HEK293 (cell line): ENCODE measurements at regions not wholly inside any gene's neighbourhood (a gene's known extent, or its start where the extent isn't known, plus 50 kb on each side); places are given as distances from the start of the nearest gene placed in this dataset.

Source experiments
- CTCF ChIA-PET: fragments of 350-600 bp; formaldehyde crosslinking; extraction: SDS; loops from one replicate; lab custom pipeline; 2021; ENCODE audit warnings: antibody characterized with exemption; lab: Yijun Ruan, JAX
- POLR2A ChIA-PET: fragments of 300-600 bp; formaldehyde crosslinking; extraction: SDS; loops from one replicate; lab custom pipeline; 2020; ENCODE audit warnings: antibody characterized with exemption, inconsistent platforms; lab: Yijun Ruan, JAX
- H3K27ac ChIP-seq: fragments of 200-500 bp; sonication (Bioruptor generic); 2 replicates; pipeline ENCODE4 v1.5.1; 2014; ENCODE audit warnings: low read depth, low read length, control low read depth, inconsistent platforms; ENCODE audit errors: extremely low read depth
- H3K36me3 ChIP-seq, 2 experiments: fragments of 200-500 bp in 1 of 2; sonication (Bioruptor generic) in 1 of 2; 1 replicate in 1 of 2; 2 replicates in 1 of 2; pipeline ENCODE4 v1.5.1; 2014 to 2017; ENCODE audit warnings: inconsistent platforms in 2 of 2, low read length in 2 of 2; ENCODE audit not compliant: control insufficient read depth in 2 of 2, insufficient read depth in 1 of 2
- H3K4me1 ChIP-seq: fragments of 200-500 bp; sonication (Bioruptor generic); 2 replicates; pipeline ENCODE4 v1.5.1; 2014; ENCODE audit warnings: mild to moderate bottlenecking, low read length, inconsistent platforms; ENCODE audit not compliant: control insufficient read depth, insufficient read depth
- H3K4me3 ChIP-seq: 2 replicates; pipeline ENCODE4 v1.5.1; 2011; ENCODE audit warnings: low read depth, mild to moderate bottlenecking, control low read depth, low read length, moderate library complexity
- H3K9me3 ChIP-seq: fragments of 200-500 bp; sonication (Bioruptor generic); 2 replicates; pipeline ENCODE4 v1.5.1; 2014; ENCODE audit warnings: low read depth, low read length, inconsistent platforms; ENCODE audit not compliant: control insufficient read depth, insufficient read depth
- HIC1 ChIP-seq: fragments of 450-650 bp; formaldehyde crosslinking; IDR thresholded peaks from 2 replicates; pipeline ENCODE4 v1.5.1; 2016; ENCODE audit warnings: missing biosample characterization, missing genetic modification characterization
- KLF9 ChIP-seq: fragments of 450-650 bp; formaldehyde crosslinking; IDR thresholded peaks from 2 replicates; pipeline ENCODE4 v1.5.1; 2016; ENCODE audit warnings: missing biosample characterization, missing genetic modification characterization, low read depth
- PRDM6 ChIP-seq: fragments of 450-650 bp; formaldehyde crosslinking; IDR thresholded peaks from 2 replicates; pipeline ENCODE4 v1.5.1; 2017; ENCODE audit warnings: missing biosample characterization, missing genetic modification characterization
- SETDB1 ChIP-seq: IDR thresholded peaks from one replicate; pipeline ENCODE4 v1.6.1; 2017; ENCODE audit warnings: mild to moderate bottlenecking, low read length, moderate library complexity, mixed read lengths; ENCODE audit not compliant: insufficient read length
- ZBTB11 ChIP-seq: fragments of 450-650 bp; formaldehyde crosslinking; conservative IDR thresholded peaks from 2 replicates; pipeline ENCODE4 v1.5.1; 2016; ENCODE audit warnings: low read depth, missing biosample characterization, missing genetic modification characterization
- ZBTB17 ChIP-seq: fragments of 450-650 bp; formaldehyde crosslinking; IDR thresholded peaks from 2 replicates; pipeline ENCODE4 v1.5.1; 2016; ENCODE audit warnings: missing biosample characterization, missing genetic modification characterization
- ZNF202 ChIP-seq: fragments of 450-650 bp; formaldehyde crosslinking; IDR thresholded peaks from 2 replicates; pipeline ENCODE4 v1.5.1; 2016; ENCODE audit warnings: missing biosample characterization, missing genetic modification characterization, borderline replicate concordance
- ZNF214 ChIP-seq: fragments of 450-650 bp; formaldehyde crosslinking; IDR thresholded peaks from 2 replicates; pipeline ENCODE4 v1.5.1; 2017; ENCODE audit warnings: missing biosample characterization, mild to moderate bottlenecking, missing genetic modification characterization, borderline replicate concordance
- ZNF518A ChIP-seq: fragments of 450-650 bp; formaldehyde crosslinking; conservative IDR thresholded peaks from 2 replicates; pipeline ENCODE4 v1.5.1; 2016; ENCODE audit warnings: low read depth, missing biosample characterization, missing genetic modification characterization
- ZNF529 ChIP-seq: fragments of 450-650 bp; formaldehyde crosslinking; IDR thresholded peaks from 2 replicates; pipeline ENCODE4 v1.5.1; 2017; ENCODE audit warnings: missing genetic modification characterization, missing biosample characterization; ENCODE audit not compliant: insufficient replicate concordance
- ZNF548 ChIP-seq: fragments of 450-650 bp; formaldehyde crosslinking; IDR thresholded peaks from 2 replicates; pipeline ENCODE4 v1.5.1; 2016; ENCODE audit warnings: missing biosample characterization, missing genetic modification characterization
- ZNF549 ChIP-seq: fragments of 450-650 bp; IDR thresholded peaks from 2 replicates; pipeline ENCODE4 v1.5.1; 2018; ENCODE audit warnings: missing biosample characterization, missing genetic modification characterization, mild to moderate bottlenecking, inconsistent platforms, moderate library complexity
- ZNF600 ChIP-seq: fragments of 450-650 bp; formaldehyde crosslinking; IDR thresholded peaks from 2 replicates; pipeline ENCODE4 v1.5.1; 2016; ENCODE audit warnings: missing biosample characterization, missing genetic modification characterization
- ZNF701 ChIP-seq: fragments of 450-650 bp; formaldehyde crosslinking; IDR thresholded peaks from 2 replicates; pipeline ENCODE4 v1.5.1; 2016; ENCODE audit warnings: missing biosample characterization, missing genetic modification characterization
- ZSCAN16 ChIP-seq: fragments of 450-650 bp; formaldehyde crosslinking; IDR thresholded peaks from 2 replicates; pipeline ENCODE4 v1.5.1; 2016; ENCODE audit warnings: missing biosample characterization, missing genetic modification characterization

- H3K9me3 ChIP-seq = no peaks in the 10 kb centered on the region
- CTCF ChIA-PET = interaction anchor here (0.6 kb wide), 1 partner anchor 177 kb away, joined by 3 read pairs; no protein-coding TSS in a partner anchor
- H3K4me3 ChIP-seq = no peak overlapping the region
- no peak overlapping the region for H3K27ac ChIP-seq
- POLR2A ChIA-PET = no interaction called here
- peaks cover 16% of the 10 kb centered on the region for H3K4me1 ChIP-seq
- no peak for TF ChIP-seq ZNF600 (tag by site-specific recombination)
- no peak for TF ChIP-seq ZBTB11 (tag by site-specific recombination)
- TF ChIP-seq PRDM6 (tag by site-specific recombination) = no peak
- no peak for TF ChIP-seq ZNF529
- TF ChIP-seq ZBTB17 (tag by site-specific recombination) = no peak
- no peak for TF ChIP-seq ZNF701 (tag by site-specific recombination)
- no peak for TF ChIP-seq KLF9 (tag by site-specific recombination)
- no peak for TF ChIP-seq ZNF518A (tag by site-specific recombination)
- TF ChIP-seq HIC1 (tag by site-specific recombination) = no peak
- no peak for TF ChIP-seq ZNF548
- TF ChIP-seq ZNF549 (tag by site-specific recombination) = peak; percentile 93
- no peak for TF ChIP-seq ZSCAN16
- TF ChIP-seq SETDB1 = peak; percentile 20
- TF ChIP-seq ZNF202 (tag by site-specific recombination) = no peak
- no peak for TF ChIP-seq ZNF214 (tag by site-specific recombination)
- no peaks in the 10 kb centered on the region for H3K36me3 ChIP-seq
These were observed 428.7 kb upstream of the TNP1 start for GRCh38 chr2:217288472-217289063.
